Prostate gland (tissue), 2 donors: ENCODE measurements at regions not wholly inside any gene's neighbourhood (a gene's known extent, or its start where the extent isn't known, plus 50 kb on each side); places are given as distances from the start of the nearest gene placed in this dataset.

ENCODE experiments used
- POLR2A ChIP-seq: fragments of 450-650 bp; IDR thresholded peaks from one replicate; pipeline ENCODE4 v1.6.1; 2016; ENCODE audit warnings: antibody characterized with exemption, mild to moderate bottlenecking
- TF ChIP-seq, protein P1 (sequence below), 4 experiments: fragments of 200-600 bp in 2 of 4; fragments of 450-650 bp in 2 of 4; sonication (generic) in 2 of 4; IDR thresholded peaks; 1 replicate in 3 of 4; 2 replicates in 1 of 4; pipeline ENCODE4 v1.5.1; 2016 to 2019; ENCODE audit warnings: antibody characterized with exemption in 4 of 4, mild to moderate bottlenecking in 2 of 4, moderate library complexity in 2 of 4

- TF ChIP-seq, protein P1, sequence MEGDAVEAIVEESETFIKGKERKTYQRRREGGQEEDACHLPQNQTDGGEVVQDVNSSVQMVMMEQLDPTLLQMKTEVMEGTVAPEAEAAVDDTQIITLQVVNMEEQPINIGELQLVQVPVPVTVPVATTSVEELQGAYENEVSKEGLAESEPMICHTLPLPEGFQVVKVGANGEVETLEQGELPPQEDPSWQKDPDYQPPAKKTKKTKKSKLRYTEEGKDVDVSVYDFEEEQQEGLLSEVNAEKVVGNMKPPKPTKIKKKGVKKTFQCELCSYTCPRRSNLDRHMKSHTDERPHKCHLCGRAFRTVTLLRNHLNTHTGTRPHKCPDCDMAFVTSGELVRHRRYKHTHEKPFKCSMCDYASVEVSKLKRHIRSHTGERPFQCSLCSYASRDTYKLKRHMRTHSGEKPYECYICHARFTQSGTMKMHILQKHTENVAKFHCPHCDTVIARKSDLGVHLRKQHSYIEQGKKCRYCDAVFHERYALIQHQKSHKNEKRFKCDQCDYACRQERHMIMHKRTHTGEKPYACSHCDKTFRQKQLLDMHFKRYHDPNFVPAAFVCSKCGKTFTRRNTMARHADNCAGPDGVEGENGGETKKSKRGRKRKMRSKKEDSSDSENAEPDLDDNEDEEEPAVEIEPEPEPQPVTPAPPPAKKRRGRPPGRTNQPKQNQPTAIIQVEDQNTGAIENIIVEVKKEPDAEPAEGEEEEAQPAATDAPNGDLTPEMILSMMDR (IDR thresholded peaks at IDR 0.05): no peak
- no peak for TF ChIP-seq POLR2A
Measured at GRCh38 chr1:2931724-2932401, 89.4 kb upstream of the ACTRT2 start.
